IMR-90 (cell line): ENCODE measurements at regions not wholly inside any gene's neighbourhood (a gene's known extent, or its start where the extent isn't known, plus 50 kb on each side); places are given as distances from the start of the nearest gene placed in this dataset.

Experiments used
- ATAC-seq: fragments of 200-7000 bp; cut with Tn5 transposase; 2 replicates; pipeline ENCODE4 v1.9.1; 2020; ENCODE audit warnings: low read depth, mild to moderate bottlenecking, moderate library complexity
- BruUV-seq: library from RNA; stranded (reverse); fragments of 400-500 nt; replicated peaks from 2 replicates; lab custom pipeline; 2021; lab: Mats Ljungman, UMichigan
- CTCF ChIA-PET: fragments of 300-600 bp; formaldehyde crosslinking; extraction: SDS; loops from one replicate; lab custom pipeline; 2021; ENCODE audit warnings: antibody characterized with exemption; lab: Yijun Ruan, JAX
- POLR2A ChIA-PET: fragments of 300-600 bp; sonication (Branson Sonifier 250); formaldehyde crosslinking; loops from one replicate; lab custom pipeline; 2022; ENCODE audit warnings: antibody characterized with exemption; ENCODE audit not compliant: unreplicated experiment; lab: Charles Lee
- DNase-seq: peaks from one replicate; pipeline ENCODE4 v3.0.0; 2013
- H2AFZ ChIP-seq: replicated peaks from 2 replicates; pipeline ENCODE3; 2013; ENCODE audit warnings: low read length, mild to moderate bottlenecking; ENCODE audit not compliant: poor library complexity
- H2AK5ac ChIP-seq: 2 replicates; pipeline ENCODE4 v1.6.1; 2013; ENCODE audit warnings: low read depth, low read length, inconsistent platforms
- H2AK9ac ChIP-seq: replicated peaks from 2 replicates; pipeline ENCODE3; 2013; ENCODE audit warnings: mild to moderate bottlenecking, low read depth, low read length, moderate library complexity; ENCODE audit not compliant: poor library complexity
- H2BK120ac ChIP-seq: 2 replicates; pipeline ENCODE4 v1.6.1; 2013; ENCODE audit warnings: low read depth, low read length, inconsistent platforms
- H2BK15ac ChIP-seq: 3 replicates; pipeline ENCODE4 v1.6.1; 2013; ENCODE audit warnings: low read depth, low read length, inconsistent platforms
- H2BK20ac ChIP-seq: 2 replicates; pipeline ENCODE4 v1.6.1; 2013; ENCODE audit warnings: low read depth, mild to moderate bottlenecking, inconsistent platforms, low read length, moderate library complexity
- H2BK5ac ChIP-seq: 2 replicates; pipeline ENCODE4 v1.6.1; 2013; ENCODE audit warnings: mild to moderate bottlenecking, low read depth, low read length, inconsistent platforms; ENCODE audit not compliant: poor library complexity, severe bottlenecking
- H3K14ac ChIP-seq: replicated peaks from 2 replicates; pipeline ENCODE4 v1.6.1; 2013; ENCODE audit warnings: low read depth, low read length, inconsistent platforms
- H3K18ac ChIP-seq: 2 replicates; pipeline ENCODE4 v1.6.1; 2013; ENCODE audit warnings: low read depth, low read length, control low read depth
- H3K23ac ChIP-seq: 2 replicates; pipeline ENCODE4 v1.6.1; 2013; ENCODE audit warnings: low read depth, low read length, inconsistent platforms
- H3K27ac ChIP-seq: 2 replicates; pipeline ENCODE4 v1.5.1; 2013; ENCODE audit warnings: mild to moderate bottlenecking, control low read depth, low read length; ENCODE audit not compliant: insufficient read depth
- H3K27me3 ChIP-seq: 2 replicates; pipeline ENCODE4 v1.6.1; 2013; ENCODE audit warnings: low read length; ENCODE audit not compliant: control insufficient read depth, insufficient read depth
- H3K36me3 ChIP-seq: 2 replicates; pipeline ENCODE4 v1.6.1; 2013; ENCODE audit warnings: low read length, mixed read lengths; ENCODE audit not compliant: control insufficient read depth, insufficient read depth
- H3K4ac ChIP-seq: 2 replicates; pipeline ENCODE4 v1.6.1; 2013; ENCODE audit warnings: low read depth, low read length, inconsistent platforms
- H3K4me1 ChIP-seq: 2 replicates; pipeline ENCODE4 v1.6.1; 2013; ENCODE audit warnings: low read length, mixed read lengths; ENCODE audit not compliant: control insufficient read depth, insufficient read depth
- H3K4me2 ChIP-seq: 2 replicates; pipeline ENCODE4 v1.6.1; 2013; ENCODE audit warnings: low read depth, mild to moderate bottlenecking, control low read depth, low read length, moderate library complexity
- H3K4me3 ChIP-seq: 2 replicates; pipeline ENCODE4 v1.5.1; 2013; ENCODE audit warnings: low read depth, mild to moderate bottlenecking, control low read depth, low read length, moderate library complexity; ENCODE audit not compliant: insufficient read depth
- H3K56ac ChIP-seq: 2 replicates; pipeline ENCODE4 v1.6.1; 2013; ENCODE audit warnings: low read length, inconsistent platforms; ENCODE audit not compliant: insufficient read depth; ENCODE audit errors: extremely low read depth
- H3K79me1 ChIP-seq, 2 experiments: 2 replicates each; pipeline ENCODE4 v1.6.1; 2013; ENCODE audit warnings: low read length in 2 of 2, inconsistent platforms in 1 of 2, low read depth in 1 of 2
- H3K9ac ChIP-seq: 2 replicates; pipeline ENCODE4 v1.6.1; 2013; ENCODE audit warnings: low read depth, low read length, control low read depth
- H3K9me1 ChIP-seq: 2 replicates; pipeline ENCODE4 v1.6.1; 2013; ENCODE audit warnings: low read length, inconsistent platforms; ENCODE audit not compliant: insufficient read depth
- H3K9me3 ChIP-seq: 2 replicates; pipeline ENCODE4 v1.6.1; 2013; ENCODE audit warnings: low read length; ENCODE audit not compliant: control insufficient read depth, insufficient read depth
- H4K20me1 ChIP-seq: 2 replicates; pipeline ENCODE4 v1.6.1; 2013; ENCODE audit warnings: low read length, inconsistent platforms; ENCODE audit not compliant: insufficient read depth
- H4K5ac ChIP-seq: 2 replicates; pipeline ENCODE4 v1.6.1; 2013; ENCODE audit warnings: mild to moderate bottlenecking, low read depth, low read length, control low read depth
- H4K8ac ChIP-seq, 2 experiments: 2 replicates each; pipeline ENCODE4 v1.6.1; 2013; ENCODE audit warnings: low read depth in 2 of 2, low read length in 2 of 2, control low read depth in 1 of 2, inconsistent platforms in 1 of 2
- H4K91ac ChIP-seq: 2 replicates; pipeline ENCODE4 v1.6.1; 2013; ENCODE audit warnings: low read depth, low read length, inconsistent platforms; ENCODE audit not compliant: insufficient read depth
- BHLHE40 ChIP-seq: fragments of 150-350 bp; IDR thresholded peaks from 2 replicates; pipeline ENCODE4 v1.6.1; 2016; ENCODE audit warnings: mild to moderate bottlenecking, low read depth, low read length
- ELK1 ChIP-seq: fragments of 150-350 bp; IDR thresholded peaks from 2 replicates; pipeline ENCODE4 v1.6.1; 2016; ENCODE audit warnings: low read depth, mild to moderate bottlenecking, low read length, moderate library complexity, borderline replicate concordance
- MAZ ChIP-seq: IDR thresholded peaks from 2 replicates; pipeline ENCODE4 v1.6.1; 2012; ENCODE audit warnings: low read depth, mild to moderate bottlenecking, low read length, improper control_type of control experiment, moderate library complexity, borderline replicate concordance
- RAD21 ChIP-seq: IDR thresholded peaks from 2 replicates; pipeline ENCODE4 v1.6.1; 2012; ENCODE audit warnings: low read length, improper control_type of control experiment
- SMC3 ChIP-seq: fragments of 150-350 bp; IDR thresholded peaks from 2 replicates; pipeline ENCODE4 v1.6.1; 2016; ENCODE audit warnings: low read depth, mild to moderate bottlenecking, antibody characterized with exemption, low read length, moderate library complexity
- USF2 ChIP-seq: fragments of 150-350 bp; IDR thresholded peaks from 2 replicates; pipeline ENCODE4 v1.6.1; 2017; ENCODE audit warnings: mild to moderate bottlenecking, antibody characterized with exemption, low read length, low read depth
- WGBS, 2 experiments: methylation state at CpG; one replicate each; pipeline versions ENCODE4 v1.1.5 to v1.1.7; 2013; ENCODE audit warnings: missing lambda C conversion rate in 2 of 2; ENCODE audit not compliant: insufficient read length in 1 of 2; ENCODE audit errors: extremely low coverage in 2 of 2; 5-methylcytosine and 5-hydroxymethylcytosine counted together
- dilution Hi-C: fragments of 300-500 bp; cut with HindIII; formaldehyde crosslinking; loops from one replicate; pipeline ENCODE4 v1.14.3; 2018; ENCODE audit warnings: low sequenced_read_pairs; ENCODE audit not compliant: unreplicated experiment
- in situ Hi-C: fragments of 300-500 bp; cut with MboI; formaldehyde crosslinking; loops from 3 replicates; pipeline ENCODE4 v1.14.3; 2019; ENCODE audit warnings: low sequenced_read_pairs, inconsistent platforms, mixed read lengths
- intact Hi-C: fragments of 100-400 bp; cut with micrococcal nuclease; formaldehyde crosslinking; loops from 2 replicates; pipeline ENCODE4 v1.10.0; 2022

- ChIA-PET CTCF (no interaction called here), POLR2A (no interaction called here)
- in situ Hi-C loops (no loop called here), intact Hi-C loops (no loop called here), dilution Hi-C loops (no loop called here)
- no peak overlapping the region for H3K4ac ChIP-seq
- no peaks in the 10 kb centered on the region for H4K20me1 ChIP-seq
- H3K9ac ChIP-seq, result no peak overlapping the region
- no peak for DNase-seq
- no peak overlapping the region for H3K56ac ChIP-seq
- H3K9me1 ChIP-seq, result peaks cover 8% of the 10 kb centered on the region
- no TSS peak for BruUV-seq
- no peak overlapping the region for H4K8ac ChIP-seq
- H2AFZ ChIP-seq, result no peak overlapping the region
- no peaks in the 10 kb centered on the region for H3K79me1 ChIP-seq
- peak overlapping the region; percentile 29; the same call in 1 of the 2 replicates for H4K5ac ChIP-seq
- 72% methylated on average over 2 of the region's 3 CpGs; no CpG with 5 or more reads in 1 of the 2 experiments for WGBS, 2 experiments
- H2BK15ac ChIP-seq, result no peak overlapping the region
- H2AK5ac ChIP-seq, result 0 out of 2 replicates have a peak overlapping the region, but pooled peaks have one; percentile 1
- H3K4me3 ChIP-seq, result no peak overlapping the region
- H2BK120ac ChIP-seq, result no peak overlapping the region
- no peak overlapping the region for H2AK9ac ChIP-seq
- H3K23ac ChIP-seq, result no peak overlapping the region
- H2BK5ac ChIP-seq, result no peak overlapping the region
- no peak overlapping the region for H3K18ac ChIP-seq
- no peaks in the 10 kb centered on the region for H3K9me3 ChIP-seq
- no peak overlapping the region for H3K14ac ChIP-seq
- no peaks in the 10 kb centered on the region for H3K27me3 ChIP-seq
- H3K36me3 ChIP-seq, result no peaks in the 10 kb centered on the region
- H3K27ac ChIP-seq, result no peak overlapping the region
- no peak for ATAC-seq
- no peak overlapping the region for H4K91ac ChIP-seq
- H2BK20ac ChIP-seq, result peak overlapping the region; percentile 16; the same call in 1 of the 2 replicates
- H3K4me2 ChIP-seq, result no peak overlapping the region
- H3K4me1 ChIP-seq, result peaks cover 5% of the 10 kb centered on the region
- TF ChIP-seq USF2, result no peak
- no peak for TF ChIP-seq MAZ
- TF ChIP-seq BHLHE40, result no peak
- no peak for TF ChIP-seq SMC3
- TF ChIP-seq ELK1, result no peak
- no peak for TF ChIP-seq RAD21
Observed at GRCh38 chr2:217182926-217183325, 323.1 kb upstream of the TNP1 start.
